ENCODE measurements at regions not wholly inside any gene's neighbourhood (a gene's known extent, or its start where the extent isn't known, plus 50 kb on each side); places are given as distances from the start of the nearest gene placed in this dataset.

DNA sequence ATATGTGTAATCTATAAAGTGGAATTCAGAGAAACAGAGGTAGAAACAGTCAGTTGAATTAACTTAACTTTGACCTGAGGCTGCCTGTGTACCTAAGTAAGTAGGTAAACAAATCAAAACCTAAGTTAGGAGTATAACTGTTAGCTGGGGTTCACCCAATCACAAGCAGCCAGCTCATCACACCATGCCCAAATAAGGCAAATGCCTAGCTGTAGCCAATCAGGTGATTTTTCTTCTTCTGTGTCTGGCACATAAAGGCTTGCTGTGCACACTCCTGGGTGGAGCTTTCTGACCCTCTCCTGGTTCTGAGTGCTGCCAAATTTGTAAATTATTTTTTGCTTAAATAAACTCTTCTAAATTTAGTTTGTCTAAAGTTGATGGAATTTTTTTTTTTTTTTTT is 54.7 kb upstream of the TRIM39 start:
- DNase-seq (ENCODE audit: low read depth in 2 of 2), result no peak

DNA sequence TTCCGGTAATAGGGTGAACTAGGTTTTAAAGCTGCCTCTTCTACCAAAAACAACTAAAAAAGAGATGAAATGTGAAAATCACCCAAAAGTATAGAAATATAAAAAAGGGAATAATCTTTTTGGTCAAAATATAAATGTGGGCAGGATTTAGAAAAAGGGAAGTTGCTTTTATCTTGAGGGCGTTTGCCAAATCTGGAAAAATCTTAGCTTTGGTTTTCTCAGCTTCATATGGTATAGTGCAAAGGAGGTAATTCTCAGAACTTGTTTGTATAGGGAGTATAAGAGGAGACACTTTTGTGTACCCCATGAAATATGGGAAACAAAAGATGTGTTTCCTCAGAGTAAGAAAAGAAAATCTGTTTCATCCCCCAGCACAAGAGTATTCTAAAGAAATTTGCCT is 54.2 kb upstream of the TRIM26 start:
- no peak for DNase-seq (ENCODE audit: low read depth in 2 of 2)

DNA sequence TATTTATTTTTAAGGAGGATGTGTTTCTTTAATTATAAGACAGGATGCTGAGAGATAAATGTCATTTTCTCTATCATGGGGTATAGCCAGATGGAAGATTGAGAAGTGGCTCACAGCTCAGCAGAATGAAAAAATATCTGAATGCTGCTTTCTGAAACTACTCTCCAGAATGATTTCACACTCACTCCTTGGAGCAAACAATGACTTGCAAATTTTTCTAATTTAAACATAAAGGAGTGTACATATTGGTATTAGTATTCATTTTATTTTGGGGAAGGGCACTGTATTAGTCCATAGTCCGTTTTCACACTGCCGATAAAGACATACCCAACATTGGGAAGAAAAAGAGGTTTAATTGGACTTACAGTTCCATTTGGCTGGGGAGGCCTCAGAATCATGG is 52.4 kb upstream of the TRIM26 start:
- no peak for DNase-seq (ENCODE audit: low read depth in 2 of 2)

DNA sequence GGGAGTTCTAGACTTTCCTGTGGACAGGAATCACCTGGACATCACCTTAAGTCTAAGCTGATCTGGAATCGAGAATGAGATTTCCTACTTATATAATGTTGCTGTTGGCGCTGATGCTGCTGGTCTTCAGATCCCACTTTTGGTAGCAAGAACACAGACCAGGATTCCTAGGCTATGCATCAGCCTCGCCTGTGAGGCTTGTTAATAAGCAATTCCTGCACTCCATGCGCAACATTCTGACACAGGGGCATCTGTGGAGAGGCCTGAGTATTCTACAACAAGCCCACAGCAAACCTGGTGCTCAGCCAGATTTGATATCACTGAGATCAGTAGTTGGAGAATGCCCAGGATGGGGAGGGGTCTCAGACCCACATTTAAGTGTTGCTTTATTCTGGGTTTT is 52.0 kb upstream of the TRIM26 start:
- DNase-seq (ENCODE audit: low read depth in 2 of 2), result peak in 1 of 2 experiments; percentile 24

DNA sequence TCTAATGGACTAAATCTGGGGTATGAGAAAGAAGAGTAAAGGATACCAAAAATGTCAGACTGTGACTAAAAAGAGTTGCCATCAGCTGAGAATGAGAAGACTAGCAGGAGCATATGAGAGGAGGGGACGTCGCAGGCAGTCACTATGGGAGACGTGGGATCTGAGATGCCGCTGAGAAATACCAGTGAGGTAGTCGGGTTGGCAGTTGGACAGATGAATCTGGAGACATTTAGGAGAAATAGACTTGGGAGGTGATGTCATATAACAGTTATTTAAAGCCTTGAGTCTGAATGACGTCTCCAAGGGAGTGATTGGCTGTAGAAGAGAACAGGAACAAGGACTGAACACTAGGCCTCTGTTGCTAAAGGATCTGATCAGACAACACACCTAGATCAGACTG is 51.5 kb upstream of the TRIM26 start:
- DNase-seq (ENCODE audit: low read depth in 2 of 2), result peak; percentile 54 to 63

DNA sequence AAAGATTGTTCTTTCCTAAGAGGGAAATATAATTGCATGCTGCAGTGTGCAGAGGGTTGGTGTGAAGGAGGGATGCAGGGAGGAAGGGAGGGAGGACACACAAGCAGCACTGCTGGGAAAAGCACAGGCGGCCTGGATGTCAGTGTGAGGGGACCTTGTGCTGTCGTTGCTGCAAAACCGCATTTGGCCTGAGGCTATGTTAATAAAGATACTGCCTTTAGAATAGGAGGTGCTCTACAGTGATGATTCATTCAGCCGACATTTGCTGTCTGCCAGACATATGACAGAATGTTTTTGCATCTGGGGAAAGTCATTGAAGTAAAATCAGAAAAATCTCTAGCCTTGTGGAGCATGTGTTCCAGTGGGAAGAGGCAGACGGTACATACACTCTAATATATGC is 50.5 kb upstream of the TRIM26 start:
- DNase-seq (ENCODE audit: low read depth in 2 of 2), result peak; percentile 35 to 39

All from fibroblast of skin of left quadriceps (primary cell).